ENCODE measurements at regions not wholly inside any gene's neighbourhood (a gene's known extent, or its start where the extent isn't known, plus 50 kb on each side); places are given as distances from the start of the nearest gene placed in this dataset.

- Histone ChIP-seq H2AFZ (ENCODE audit: low read depth) (no peak overlapping the region), H3F3A (replicated peaks; ENCODE audit: insufficient read depth) (no peaks in the 10 kb centered on the region), H3K4me2 (no peak overlapping the region), H3K4me3 (ENCODE audit: low read depth in 2 of 2, low read length in 1 of 2) (no peak overlapping the region), H3K27me3 (ENCODE audit: insufficient read depth) (no peaks in the 10 kb centered on the region), H3K9me2 (no peaks in the 10 kb centered on the region), H3K27ac (ENCODE audit: low read depth in 2 of 2, low read length in 1 of 2) (no peak overlapping the region), H3K79me2 (ENCODE audit: insufficient read depth) (no peaks in the 10 kb centered on the region), H3K36me3 (replicated peaks in 1 of 2; ENCODE audit: control insufficient read depth in 1 of 2, insufficient read depth in 2 of 2, low read length in 1 of 2) (no peaks in the 10 kb centered on the region), H3K9me3 (0 out of 2 replicates have a peak, but pooled peaks cover 1% of the 10 kb centered on the region), H3K9ac (no peak overlapping the region), H3K4me1 (ENCODE audit: control insufficient read depth in 1 of 2, insufficient read depth in 2 of 2, low read depth in 1 of 2, low read length in 1 of 2) (no peaks in the 10 kb centered on the region), H4K20me1 (ENCODE audit: insufficient read depth) (no peaks in the 10 kb centered on the region)
- no peak for DNase-seq
- WGBS (ENCODE audit: low lambda C conversion rate), result 50% methylated on average over 5 of the region's 5 CpGs
- TF ChIP-seq FOXM1 (IDR thresholded peaks at IDR 0.05; ENCODE audit: low read depth) (no peak), IRF3 (IDR thresholded peaks at IDR 0.05; ENCODE audit: low read depth, low read length) (no peak), TCF12 (IDR thresholded peaks at IDR 0.05) (no peak), EZH2phosphoT487 (IDR thresholded peaks at IDR 0.05; ENCODE audit: borderline replicate concordance, low read depth) (no peak), REST (IDR thresholded peaks at IDR 0.05; ENCODE audit: low read depth, low read length) (no peak), MAX (IDR thresholded peaks at IDR 0.05; ENCODE audit: low read depth) (no peak), PBX3 (IDR thresholded peaks at IDR 0.05) (no peak), GATA2 (CRISPR knock-in tag; IDR thresholded peaks at IDR 0.05) (no peak)
- ChIA-PET CTCF (no interaction called here), POLR2A (no interaction called here)
Observed at GRCh38 chr16:59459806-59460205, 725.7 kb upstream of the GOT2 start.

- Histone ChIP-seq H3K27me3 (ENCODE audit: insufficient read depth) (no peaks in the 10 kb centered on the region), H3K9ac (no peak overlapping the region), H3K9me2 (no peaks in the 10 kb centered on the region), H3K4me1 (ENCODE audit: control insufficient read depth in 1 of 2, insufficient read depth in 2 of 2, low read depth in 1 of 2, low read length in 1 of 2) (no peaks in the 10 kb centered on the region), H3K27ac (ENCODE audit: low read depth in 2 of 2, low read length in 1 of 2) (no peak overlapping the region), H3K9me3 (0 out of 2 replicates have a peak, but pooled peaks cover 5% of the 10 kb centered on the region), H3K36me3 (replicated peaks in 1 of 2; ENCODE audit: control insufficient read depth in 1 of 2, insufficient read depth in 2 of 2, low read length in 1 of 2) (no peaks in the 10 kb centered on the region), H3K79me2 (ENCODE audit: insufficient read depth) (no peaks in the 10 kb centered on the region), H2AFZ (ENCODE audit: low read depth) (no peak overlapping the region), H3K4me3 (ENCODE audit: low read depth in 2 of 2, low read length in 1 of 2) (no peak overlapping the region), H3K4me2 (no peak overlapping the region), H3F3A (replicated peaks; ENCODE audit: insufficient read depth) (no peaks in the 10 kb centered on the region), H4K20me1 (ENCODE audit: insufficient read depth) (no peaks in the 10 kb centered on the region)
- CTCF ChIA-PET, result interaction anchor here (1.2 kb wide), 1 partner anchor 14 kb away, joined by 3 read pairs; no protein-coding TSS in a partner anchor
- POLR2A ChIA-PET, result no interaction called here
- DNase-seq, result no peak
- 18% methylated on average over 1 of the region's 1 CpG for WGBS (ENCODE audit: low lambda C conversion rate)
- TF ChIP-seq YY1 (IDR thresholded peaks at IDR 0.05; ENCODE audit: low read depth) (no peak), GABPA (IDR thresholded peaks at IDR 0.05; ENCODE audit: low read depth) (no peak), RAD21 (IDR thresholded peaks at IDR 0.05; ENCODE audit: low read length) (no peak), MEF2A (IDR thresholded peaks at IDR 0.05; ENCODE audit: borderline replicate concordance, low read depth) (no peak), JUND (IDR thresholded peaks at IDR 0.05) (no peak), RXRA (IDR thresholded peaks at IDR 0.05; ENCODE audit: borderline replicate concordance, low read depth) (no peak), RFX5 (IDR thresholded peaks at IDR 0.05; ENCODE audit: low read length) (no peak), IRF3 (IDR thresholded peaks at IDR 0.05; ENCODE audit: low read depth, low read length) (no peak), SMC3 (IDR thresholded peaks at IDR 0.05; ENCODE audit: low read depth, low read length) (no peak), GATA2 (CRISPR knock-in tag; IDR thresholded peaks at IDR 0.05) (no peak), CHD2 (IDR thresholded peaks at IDR 0.05; ENCODE audit: low read length, partially characterized antibody) (no peak), MAX (IDR thresholded peaks at IDR 0.05; ENCODE audit: low read depth) (no peak), MXI1 (IDR thresholded peaks at IDR 0.05; ENCODE audit: low read depth, low read length) (no peak), TAF1 (IDR thresholded peaks at IDR 0.05; ENCODE audit: borderline replicate concordance, low read depth, low read length) (no peak), NRF1 (IDR thresholded peaks at IDR 0.05; ENCODE audit: low read depth, low read length) (no peak)
Observed at GRCh38 chr16:59455497-59455896, 721.4 kb upstream of the GOT2 start.

Data from SK-N-SH (cell line).